Upper lobe of left lung (tissue), 6 donors: ENCODE measurements at regions not wholly inside any gene's neighbourhood (a gene's known extent, or its start where the extent isn't known, plus 50 kb on each side); places are given as distances from the start of the nearest gene placed in this dataset.
"Not testable (repeated sequence)": the region's sequence is repeated elsewhere in the genome, so short reads cannot be mapped to it uniquely, and the experiment has no call there.

Experiments
- ATAC-seq, 2 donors: fragments of 200-7000 bp; cut with Tn5 transposase; one replicate each; pipeline ENCODE4 v1.9.1; 2022; ENCODE audit warnings: mild to moderate bottlenecking in 2 of 2, moderate library complexity in 2 of 2; ENCODE audit not compliant: low FRiP score in 2 of 2
- DNase-seq, 2 donors: peaks; one replicate each; pipeline ENCODE4 v3.0.0-alpha.2; 2019 to 2020
- H3K27ac ChIP-seq, 4 donors: fragments of 200-600 bp; sonication (generic); one replicate each; pipeline ENCODE4 v1.5.1; 2016 to 2019
- H3K27me3 ChIP-seq, 4 donors: fragments of 200-600 bp; sonication (generic); one replicate each; pipeline ENCODE4 v1.5.1; 2017 to 2019
- H3K36me3 ChIP-seq, 4 donors: fragments of 200-600 bp; sonication (generic); one replicate each; pipeline ENCODE4 v1.5.1; 2016 to 2019
- H3K4me1 ChIP-seq, 4 donors: fragments of 200-600 bp; sonication (generic); one replicate each; pipeline ENCODE4 v1.5.1; 2018 to 2019
- H3K4me3 ChIP-seq, 4 donors: fragments of 200-600 bp; sonication (generic); one replicate each; pipeline ENCODE4 v1.5.1; 2017 to 2019; ENCODE audit warnings: mild to moderate bottlenecking in 2 of 4, moderate library complexity in 1 of 4
- H3K9me3 ChIP-seq, 4 donors: fragments of 200-600 bp; sonication (generic); one replicate each; pipeline ENCODE4 v1.5.1; 2018 to 2019
- CTCF ChIP-seq, 6 experiments: fragments of 450-650 bp in 4 of 6; fragments of 200-600 bp in 2 of 6; sonication (generic) in 2 of 6; IDR thresholded peaks; one replicate each; pipeline ENCODE4 v1.5.1; 2016 to 2019; ENCODE audit warnings: antibody characterized with exemption in 6 of 6
- EP300 ChIP-seq, 4 donors: sonication (generic); formaldehyde crosslinking; IDR thresholded peaks; one replicate each; pipeline ENCODE4 v1.5.1; 2017; ENCODE audit warnings: antibody characterized with exemption in 4 of 4, control low read depth in 2 of 4
- POLR2A ChIP-seq, 4 donors: fragments of 450-650 bp; IDR thresholded peaks; one replicate each; pipeline ENCODE4 v1.5.1; 2016 to 2017; ENCODE audit warnings: antibody characterized with exemption in 4 of 4, mild to moderate bottlenecking in 2 of 4
- POLR2AphosphoS5 ChIP-seq, 2 donors: sonication (generic); formaldehyde crosslinking; IDR thresholded peaks; one replicate each; pipeline ENCODE4 v1.5.1; 2017; ENCODE audit warnings: antibody characterized with exemption in 2 of 2
- WGBS, 2 donors: methylation state at CpG; one replicate each; pipeline ENCODE4 v1.1.5; 2017 to 2018; 5-methylcytosine and 5-hydroxymethylcytosine counted together
- donor health status: DM: no; HTN: no; CAD: no; lungs with moderate emphysema.
- donor health status: DM: no; HTN: yes; CAD: no; lungs with severe emphysema.

GRCh38 chr16:10265770-10266615, 83.8 kb upstream of the GRIN2A start:
- DNase-seq (peak in 1 of 2 donors; percentile 50), ATAC-seq (no peak)
- Histone ChIP-seq H3K36me3 (no peaks in the 10 kb centered on the region), H3K4me1 (no peaks in the 10 kb centered on the region), H3K27ac (no peak overlapping the region), H3K9me3 (no peaks in the 10 kb centered on the region), H3K4me3 (no peak overlapping the region), H3K27me3 (no peaks in the 10 kb centered on the region)
- WGBS, 2 donors = 59 to 61% methylated on average over 11 of the region's 11 CpGs
- no peak for TF ChIP-seq CTCF (IDR thresholded peaks at IDR 0.05)

- Histone ChIP-seq H3K4me1 (no peaks in the 10 kb centered on the region), H3K9me3 (no peaks in the 10 kb centered on the region), H3K4me3 (no peak overlapping the region), H3K27me3 (no peaks in the 10 kb centered on the region), H3K27ac (no peak overlapping the region), H3K36me3 (no peaks in the 10 kb centered on the region)
- WGBS, 2 donors = 74 to 86% methylated on average over 5 of the region's 5 CpGs
- TF ChIP-seq POLR2A (IDR thresholded peaks at IDR 0.05) = no peak
- ATAC-seq = no peak
- DNase-seq = no peak
Observed at GRCh38 chr16:10266809-10267208, 84.6 kb upstream of the GRIN2A start.

- H3K27ac ChIP-seq = no peak overlapping the region
- H3K36me3 ChIP-seq = no peaks in the 10 kb centered on the region
- no peaks in the 10 kb centered on the region for H3K27me3 ChIP-seq
- ATAC-seq (no peak), DNase-seq (no peak)
- TF ChIP-seq POLR2A (IDR thresholded peaks at IDR 0.05) (no peak), POLR2AphosphoS5 (IDR thresholded peaks at IDR 0.05) (no peak), EP300 (IDR thresholded peaks at IDR 0.05) (no peak), CTCF (IDR thresholded peaks at IDR 0.05) (no peak)
- no peaks in the 10 kb centered on the region for H3K4me1 ChIP-seq
- H3K4me3 ChIP-seq = no peak overlapping the region
- WGBS, 2 donors = 80 to 94% methylated on average over 1 of the region's 1 CpG
- H3K9me3 ChIP-seq = peaks cover 0 to 4% (median 0%) of the 10 kb centered on the region in 4 donors
Observed at GRCh38 chr16:10269632-10270031, 87.4 kb upstream of the GRIN2A start.

- 91 to 92% methylated on average over 6 of the region's 6 CpGs for WGBS, 2 donors
- H3K27me3 ChIP-seq, DNase-seq, H3K4me3 ChIP-seq, H3K4me1 ChIP-seq, H3K27ac ChIP-seq, ATAC-seq, H3K36me3 ChIP-seq, H3K9me3 ChIP-seq: not testable (repeated sequence)
Observed at GRCh38 chr16:10272250-10272854, 90.1 kb upstream of the GRIN2A start.

- not testable (repeated sequence) for H3K36me3 ChIP-seq, H3K4me3 ChIP-seq, H3K9me3 ChIP-seq, ATAC-seq, H3K4me1 ChIP-seq, H3K27me3 ChIP-seq, H3K27ac ChIP-seq, DNase-seq
- WGBS, 2 donors = 90 to 91% methylated on average over 13 of the region's 13 CpGs
Observed at GRCh38 chr16:10275214-10275996, 93.2 kb upstream of the GRIN2A start.

GRCh38 chr16:10277597-10277996, 95.4 kb upstream of the GRIN2A start:
- H3K4me1 ChIP-seq = no peaks in the 10 kb centered on the region
- ATAC-seq (no peak), DNase-seq (no peak)
- no peaks in the 10 kb centered on the region for H3K36me3 ChIP-seq
- 85 to 87% methylated on average over 18 of the region's 18 CpGs for WGBS, 2 donors
- no peak overlapping the region for H3K4me3 ChIP-seq
- H3K9me3 ChIP-seq = peaks cover 0 to 7% (median 0%) of the 10 kb centered on the region in 4 donors
- TF ChIP-seq CTCF (IDR thresholded peaks at IDR 0.05) (no peak), POLR2AphosphoS5 (IDR thresholded peaks at IDR 0.05) (no peak), EP300 (IDR thresholded peaks at IDR 0.05) (no peak), POLR2A (IDR thresholded peaks at IDR 0.05) (no peak)
- H3K27ac ChIP-seq = no peak overlapping the region
- no peaks in the 10 kb centered on the region for H3K27me3 ChIP-seq
